ENCODE measurements at regions not wholly inside any gene's neighbourhood (a gene's known extent, or its start where the extent isn't known, plus 50 kb on each side); places are given as distances from the start of the nearest gene placed in this dataset.

GRCh38 chr5:4541334-4541733, 598.8 kb upstream of the ADAMTS16 start:
- TF ChIP-seq CTCF (IDR thresholded peaks at IDR 0.05) (no peak), POLR2AphosphoS5 (IDR thresholded peaks at IDR 0.05) (no peak)

Data from prostate gland (tissue), 2 donors.